KMS-11 (cell line): ENCODE measurements at regions not wholly inside any gene's neighbourhood (a gene's known extent, or its start where the extent isn't known, plus 50 kb on each side); places are given as distances from the start of the nearest gene placed in this dataset.

Experiments
- H2AFZ ChIP-seq: fragments of 200-600 bp; sonication (generic); 2 replicates; pipeline ENCODE4 v1.6.1; 2016; ENCODE audit warnings: antibody characterized with exemption, mixed run types, low read depth
- H3K27ac ChIP-seq: fragments of 200-600 bp; sonication (generic); 2 replicates; pipeline ENCODE4 v1.6.1; 2016; ENCODE audit warnings: mild to moderate bottlenecking, mixed run types
- H3K27me3 ChIP-seq: fragments of 200-600 bp; sonication (generic); 2 replicates; pipeline ENCODE4 v1.6.1; 2017; ENCODE audit warnings: mild to moderate bottlenecking, low read depth, mixed run types, moderate library complexity; ENCODE audit not compliant: insufficient read depth
- H3K36me3 ChIP-seq: fragments of 200-600 bp; sonication (generic); 2 replicates; pipeline ENCODE4 v1.6.1; 2017; ENCODE audit warnings: mild to moderate bottlenecking, mixed run types; ENCODE audit not compliant: insufficient read depth
- H3K4me1 ChIP-seq: fragments of 200-600 bp; sonication (generic); 2 replicates; pipeline ENCODE4 v1.6.1; 2016; ENCODE audit warnings: mild to moderate bottlenecking, low read depth, mixed run types; ENCODE audit not compliant: poor library complexity, severe bottlenecking
- H3K4me2 ChIP-seq: fragments of 200-600 bp; sonication (generic); 2 replicates; pipeline ENCODE4 v1.7.0; 2016; ENCODE audit warnings: mild to moderate bottlenecking, mixed run types
- H3K4me3 ChIP-seq: fragments of 200-600 bp; sonication (generic); IDR thresholded peaks from 2 replicates; pipeline ENCODE4 v1.6.1; 2017; ENCODE audit warnings: low read depth, low read length, mixed read lengths; ENCODE audit not compliant: insufficient read depth
- H3K79me2 ChIP-seq: fragments of 200-600 bp; sonication (generic); 2 replicates; pipeline ENCODE4 v1.6.1; 2016; ENCODE audit warnings: low read depth, mixed run types; ENCODE audit not compliant: insufficient read depth
- H3K9ac ChIP-seq: fragments of 200-600 bp; sonication (generic); 2 replicates; pipeline ENCODE4 v1.6.1; 2016; ENCODE audit warnings: mild to moderate bottlenecking, mixed run types
- H4K20me1 ChIP-seq: fragments of 200-600 bp; sonication (generic); 2 replicates; pipeline ENCODE4 v1.6.1; 2016; ENCODE audit warnings: mild to moderate bottlenecking, mixed run types; ENCODE audit not compliant: insufficient read depth
- TF ChIP-seq, protein P1 (sequence below): fragments of 200-600 bp; sonication (generic); conservative IDR thresholded peaks from 2 replicates; pipeline ENCODE4 v1.6.1; 2017; ENCODE audit warnings: low read depth, mild to moderate bottlenecking, antibody characterized with exemption, low read length, moderate library complexity, mixed read lengths

DNA sequence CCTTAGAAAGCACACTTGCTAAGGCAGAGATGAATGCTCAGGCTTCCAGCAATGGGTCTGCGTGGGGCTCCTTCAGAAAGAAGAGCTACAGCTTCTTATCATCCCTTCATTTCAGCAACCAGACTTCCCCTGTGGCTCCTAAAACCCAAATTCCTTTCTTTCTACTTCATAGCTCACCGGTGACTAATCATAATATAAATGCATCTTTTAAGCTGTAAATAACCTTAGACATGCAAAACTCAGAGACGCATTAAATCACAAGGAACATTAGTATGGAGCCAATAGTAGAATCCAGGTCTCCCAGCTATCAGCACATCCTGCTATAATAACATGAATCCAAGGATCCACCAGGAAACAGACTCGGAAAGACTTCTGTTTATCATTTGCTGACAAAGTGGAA is 375.6 kb downstream of the COG6 start:
- Histone ChIP-seq H4K20me1 (no peaks in the 10 kb centered on the region), H3K36me3 (no peaks in the 10 kb centered on the region), H3K4me2 (no peak overlapping the region), H3K9ac (no peak overlapping the region), H3K4me1 (peaks cover 15% of the 10 kb centered on the region), H2AFZ (no peak overlapping the region), H3K27me3 (no peaks in the 10 kb centered on the region; the same call in 1 of the 2 replicates), H3K27ac (no peak overlapping the region), H3K79me2 (no peaks in the 10 kb centered on the region), H3K4me3 (no peak overlapping the region)
- TF ChIP-seq, protein P1, sequence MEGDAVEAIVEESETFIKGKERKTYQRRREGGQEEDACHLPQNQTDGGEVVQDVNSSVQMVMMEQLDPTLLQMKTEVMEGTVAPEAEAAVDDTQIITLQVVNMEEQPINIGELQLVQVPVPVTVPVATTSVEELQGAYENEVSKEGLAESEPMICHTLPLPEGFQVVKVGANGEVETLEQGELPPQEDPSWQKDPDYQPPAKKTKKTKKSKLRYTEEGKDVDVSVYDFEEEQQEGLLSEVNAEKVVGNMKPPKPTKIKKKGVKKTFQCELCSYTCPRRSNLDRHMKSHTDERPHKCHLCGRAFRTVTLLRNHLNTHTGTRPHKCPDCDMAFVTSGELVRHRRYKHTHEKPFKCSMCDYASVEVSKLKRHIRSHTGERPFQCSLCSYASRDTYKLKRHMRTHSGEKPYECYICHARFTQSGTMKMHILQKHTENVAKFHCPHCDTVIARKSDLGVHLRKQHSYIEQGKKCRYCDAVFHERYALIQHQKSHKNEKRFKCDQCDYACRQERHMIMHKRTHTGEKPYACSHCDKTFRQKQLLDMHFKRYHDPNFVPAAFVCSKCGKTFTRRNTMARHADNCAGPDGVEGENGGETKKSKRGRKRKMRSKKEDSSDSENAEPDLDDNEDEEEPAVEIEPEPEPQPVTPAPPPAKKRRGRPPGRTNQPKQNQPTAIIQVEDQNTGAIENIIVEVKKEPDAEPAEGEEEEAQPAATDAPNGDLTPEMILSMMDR = no peak

DNA sequence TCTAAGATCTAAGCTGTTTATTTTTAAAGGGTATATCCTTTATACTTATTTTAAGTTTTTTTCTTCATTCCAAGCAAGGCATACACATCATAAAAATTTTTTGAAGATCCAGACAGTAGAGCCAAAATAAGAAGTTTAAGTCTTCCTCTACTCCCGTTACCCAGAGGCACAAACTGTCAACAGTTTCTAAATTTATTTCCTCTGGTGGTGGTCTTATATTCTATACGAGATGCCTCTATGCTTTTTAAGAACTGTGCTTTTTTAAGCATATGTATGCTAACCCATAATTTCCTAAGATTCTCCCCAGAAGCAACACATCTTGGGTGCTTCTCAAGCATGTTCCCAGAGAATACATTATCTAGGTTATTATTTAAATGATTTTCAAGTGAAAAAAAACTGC is 383.6 kb downstream of the COG6 start:
- no peaks in the 10 kb centered on the region for H4K20me1 ChIP-seq

DNA sequence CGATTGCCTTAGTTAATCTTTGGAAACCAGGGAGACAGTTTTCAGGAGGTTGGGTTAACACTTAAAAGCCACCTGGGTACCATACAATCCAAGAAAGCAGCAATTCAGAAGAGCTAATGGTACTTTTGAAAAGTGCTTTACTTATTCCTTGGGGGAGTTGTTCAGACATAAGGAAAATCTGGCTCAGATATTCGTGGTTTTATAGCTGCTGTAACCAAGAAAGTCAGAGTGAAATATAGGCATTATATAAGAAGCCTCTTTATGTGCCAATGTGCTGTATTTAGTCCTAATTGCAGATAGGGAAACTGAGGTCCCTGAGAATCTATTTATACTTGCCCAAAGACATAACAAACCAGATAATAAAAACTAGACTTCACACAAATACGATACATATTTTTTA is 387.5 kb downstream of the COG6 start:
- Histone ChIP-seq H3K4me2 (no peak overlapping the region), H2AFZ (no peak overlapping the region), H3K27ac (no peak overlapping the region), H3K4me3 (no peak overlapping the region), H3K4me1 (no peaks in the 10 kb centered on the region), H4K20me1 (no peaks in the 10 kb centered on the region), H3K9ac (no peak overlapping the region), H3K36me3 (no peaks in the 10 kb centered on the region), H3K27me3 (no peaks in the 10 kb centered on the region), H3K79me2 (no peaks in the 10 kb centered on the region)
- TF ChIP-seq, protein P1 = no peak

More for the DNA sequence above, 383.6 kb downstream of the COG6 start:
- TF ChIP-seq, protein P1 = no peak
- Histone ChIP-seq H3K79me2 (no peaks in the 10 kb centered on the region), H3K4me2 (no peak overlapping the region), H3K4me3 (no peak overlapping the region), H3K27me3 (no peaks in the 10 kb centered on the region), H3K9ac (no peak overlapping the region), H2AFZ (no peak overlapping the region), H3K36me3 (no peaks in the 10 kb centered on the region), H3K4me1 (no peaks in the 10 kb centered on the region), H3K27ac (no peak overlapping the region)

DNA sequence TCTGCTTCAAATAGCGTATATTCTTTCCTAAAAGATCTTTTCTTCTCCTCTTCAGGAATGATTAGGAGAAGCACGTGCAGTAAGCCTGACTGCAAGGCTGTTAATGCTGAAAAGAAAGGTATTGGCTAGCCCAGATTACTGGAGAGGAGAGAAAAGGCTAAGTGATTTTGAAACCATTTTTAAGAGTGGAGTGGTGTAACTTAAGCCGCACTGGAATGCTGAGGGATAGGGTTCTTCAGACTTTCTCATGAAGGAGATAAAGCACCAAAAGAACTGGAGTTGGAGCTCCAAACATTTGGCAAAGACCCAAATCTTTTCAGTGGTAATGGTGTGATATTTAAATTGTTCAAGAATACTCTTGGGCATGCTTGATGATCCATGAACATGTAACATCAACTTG is 388.3 kb downstream of the COG6 start:
- no peaks in the 10 kb centered on the region for H4K20me1 ChIP-seq
- TF ChIP-seq, protein P1 = no peak
- no peak overlapping the region for H2AFZ ChIP-seq
- H3K27me3 ChIP-seq = no peaks in the 10 kb centered on the region
- no peak overlapping the region for H3K4me2 ChIP-seq
- no peaks in the 10 kb centered on the region for H3K79me2 ChIP-seq
- H3K9ac ChIP-seq = no peak overlapping the region
- H3K4me3 ChIP-seq = no peak overlapping the region
- H3K4me1 ChIP-seq = no peaks in the 10 kb centered on the region
- H3K36me3 ChIP-seq = no peaks in the 10 kb centered on the region
- H3K27ac ChIP-seq = no peak overlapping the region
